SK-N-MC (cell line): ENCODE measurements at regions not wholly inside any gene's neighbourhood (a gene's known extent, or its start where the extent isn't known, plus 50 kb on each side); places are given as distances from the start of the nearest gene placed in this dataset.

Experiments
- EZH2 ChIP-seq: fragments of 200-600 bp; sonication (generic); IDR thresholded peaks from one replicate; pipeline ENCODE4 v1.6.1; 2017; ENCODE audit warnings: antibody characterized with exemption
- POLR2AphosphoS5 ChIP-seq: IDR thresholded peaks from 2 replicates; pipeline ENCODE4 v1.6.1; 2012; ENCODE audit warnings: mild to moderate bottlenecking, low read depth, low read length, borderline replicate concordance

DNA sequence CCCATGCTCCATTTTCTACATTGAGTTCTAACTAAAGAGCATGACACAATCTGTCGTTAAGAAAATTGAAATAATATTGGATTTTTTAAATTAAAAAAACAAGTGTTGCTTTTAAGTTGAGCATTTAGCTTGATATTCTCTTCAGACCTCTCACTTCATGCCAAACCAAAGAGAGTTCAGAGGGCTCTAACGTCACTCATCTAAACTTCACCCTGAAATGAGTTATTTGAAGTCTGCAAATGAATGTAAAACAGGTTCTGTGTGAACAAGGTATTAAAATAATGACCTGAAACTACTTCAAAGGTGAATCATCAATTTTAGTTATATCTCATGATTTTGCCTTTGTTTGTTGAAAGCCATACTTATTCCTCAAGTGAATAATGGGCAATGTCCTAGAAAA is 61.8 kb downstream of the MRPL57 start:
- TF ChIP-seq EZH2 (no peak), POLR2AphosphoS5 (no peak)
